ENCODE measurements at regions not wholly inside any gene's neighbourhood (a gene's known extent, or its start where the extent isn't known, plus 50 kb on each side); places are given as distances from the start of the nearest gene placed in this dataset.
"Not testable (repeated sequence)": the region's sequence is repeated elsewhere in the genome, so short reads cannot be mapped to it uniquely, and the experiment has no call there.

- H3K9me3 Mint-ChIP-seq (ENCODE audit: unreplicated experiment): not testable (repeated sequence)
Measured at GRCh38 chr2:132220589-132220988, 58.8 kb upstream of the ANKRD30BL start.

GRCh38 chr2:132221886-132222285, 60.1 kb upstream of the ANKRD30BL start:
- not testable (repeated sequence) for H3K4me1 Mint-ChIP-seq (ENCODE audit: unreplicated experiment); DNase-seq (ENCODE audit: low spot score); H3K27ac Mint-ChIP-seq (ENCODE audit: unreplicated experiment); H3K9me3 Mint-ChIP-seq (ENCODE audit: unreplicated experiment); H3K27me3 Mint-ChIP-seq (ENCODE audit: unreplicated experiment); H3K36me3 Mint-ChIP-seq (ENCODE audit: low read depth, unreplicated experiment); H3K4me3 Mint-ChIP-seq (ENCODE audit: unreplicated experiment)

More at GRCh38 chr2:132220589-132220988, 58.8 kb upstream of the ANKRD30BL start:
- H3K4me1 Mint-ChIP-seq (ENCODE audit: unreplicated experiment); H3K27ac Mint-ChIP-seq (ENCODE audit: unreplicated experiment); DNase-seq (ENCODE audit: low spot score); H3K36me3 Mint-ChIP-seq (ENCODE audit: low read depth, unreplicated experiment); H3K27me3 Mint-ChIP-seq (ENCODE audit: unreplicated experiment); H3K4me3 Mint-ChIP-seq (ENCODE audit: unreplicated experiment): not testable (repeated sequence)

- peaks cover 14% of the 10 kb centered on the region for H3K9me3 Mint-ChIP-seq (ENCODE audit: unreplicated experiment)
- H3K4me1 Mint-ChIP-seq (ENCODE audit: unreplicated experiment): no peaks in the 10 kb centered on the region
- TF ChIP-seq CTCF (IDR thresholded peaks at IDR 0.05; ENCODE audit: unreplicated experiment): no peak
- no peak for DNase-seq (ENCODE audit: low spot score)
- H3K27me3 Mint-ChIP-seq (ENCODE audit: unreplicated experiment): peaks cover 16% of the 10 kb centered on the region
- no peak overlapping the region for H3K4me3 Mint-ChIP-seq (ENCODE audit: unreplicated experiment)
- no peak overlapping the region for H3K27ac Mint-ChIP-seq (ENCODE audit: unreplicated experiment)
- peaks cover 16% of the 10 kb centered on the region for H3K36me3 Mint-ChIP-seq (ENCODE audit: low read depth, unreplicated experiment)
Measured at GRCh38 chr2:132252191-132252893, 90.6 kb upstream of the ANKRD30BL start.

- peak overlapping the region; percentile 65 for H3K4me3 Mint-ChIP-seq (ENCODE audit: unreplicated experiment)
- H3K4me1 Mint-ChIP-seq (ENCODE audit: unreplicated experiment): no peaks in the 10 kb centered on the region
- no peak for DNase-seq (ENCODE audit: low spot score)
- H3K9me3 Mint-ChIP-seq (ENCODE audit: unreplicated experiment): peaks cover 14% of the 10 kb centered on the region
- H3K36me3 Mint-ChIP-seq (ENCODE audit: low read depth, unreplicated experiment): peaks cover 16% of the 10 kb centered on the region
- no peak overlapping the region for H3K27ac Mint-ChIP-seq (ENCODE audit: unreplicated experiment)
- peaks cover 16% of the 10 kb centered on the region for H3K27me3 Mint-ChIP-seq (ENCODE audit: unreplicated experiment)
- TF ChIP-seq CTCF (IDR thresholded peaks at IDR 0.05; ENCODE audit: unreplicated experiment): no peak
Measured at GRCh38 chr2:132252894-132253264, 91.1 kb upstream of the ANKRD30BL start.

GRCh38 chr2:132253496-132254305, 91.9 kb upstream of the ANKRD30BL start:
- H3K4me3 Mint-ChIP-seq (ENCODE audit: unreplicated experiment): no peak overlapping the region
- peaks cover 14% of the 10 kb centered on the region for H3K9me3 Mint-ChIP-seq (ENCODE audit: unreplicated experiment)
- H3K27ac Mint-ChIP-seq (ENCODE audit: unreplicated experiment): no peak overlapping the region
- H3K27me3 Mint-ChIP-seq (ENCODE audit: unreplicated experiment): peaks cover 16% of the 10 kb centered on the region
- TF ChIP-seq CTCF (IDR thresholded peaks at IDR 0.05; ENCODE audit: unreplicated experiment): no peak
- peaks cover 16% of the 10 kb centered on the region for H3K36me3 Mint-ChIP-seq (ENCODE audit: low read depth, unreplicated experiment)
- H3K4me1 Mint-ChIP-seq (ENCODE audit: unreplicated experiment): no peaks in the 10 kb centered on the region
- no peak for DNase-seq (ENCODE audit: low spot score)

GRCh38 chr2:132254306-132254919, 92.7 kb upstream of the ANKRD30BL start:
- Mint-ChIP-seq H3K27me3 (ENCODE audit: unreplicated experiment) (peaks cover 16% of the 10 kb centered on the region), H3K9me3 (ENCODE audit: unreplicated experiment) (peaks cover 17% of the 10 kb centered on the region), H3K36me3 (ENCODE audit: low read depth, unreplicated experiment) (peaks cover 16% of the 10 kb centered on the region)
- not testable (repeated sequence) for H3K4me3 Mint-ChIP-seq (ENCODE audit: unreplicated experiment); H3K27ac Mint-ChIP-seq (ENCODE audit: unreplicated experiment); DNase-seq (ENCODE audit: low spot score); H3K4me1 Mint-ChIP-seq (ENCODE audit: unreplicated experiment)
